GM12878 (cell line): ENCODE measurements at regions not wholly inside any gene's neighbourhood (a gene's known extent, or its start where the extent isn't known, plus 50 kb on each side); places are given as distances from the start of the nearest gene placed in this dataset.

ENCODE experiments used
- ATAC-seq: fragments of 200-7000 bp; cut with Tn5 transposase; 3 replicates; pipeline ENCODE4 v1.9.1; 2020; ENCODE audit warnings: mild to moderate bottlenecking, moderate library complexity
- BruUV-seq: library from RNA; stranded (reverse); fragments of 400-500 nt; replicated peaks from 2 replicates; lab custom pipeline; 2021; lab: Mats Ljungman, UMichigan
- CTCF ChIA-PET: fragments of 300-600 bp; sonication (Branson Sonifier 250); formaldehyde crosslinking; extraction: SDS; loops from one replicate; lab custom pipeline; 2021; ENCODE audit warnings: inconsistent platforms; lab: Yijun Ruan, JAX
- POLR2A ChIA-PET: fragments of 350-600 bp; formaldehyde crosslinking; extraction: SDS; loops from one replicate; lab custom pipeline; 2021; ENCODE audit warnings: inconsistent platforms; lab: Charles Lee
- RAD21 ChIA-PET: fragments of 300-600 bp; sonication (Branson Sonifier 250); formaldehyde crosslinking; loops from one replicate; lab custom pipeline; 2023; ENCODE audit warnings: antibody characterized with exemption; ENCODE audit not compliant: unreplicated experiment; lab: Charles Lee
- SMC1A ChIA-PET: fragments of 300-600 bp; sonication (Branson Sonifier 250); formaldehyde crosslinking; loops from one replicate; lab custom pipeline; 2023; ENCODE audit not compliant: unreplicated experiment, uncharacterized antibody; lab: Charles Lee
- DNase-seq: peaks from one replicate; pipeline ENCODE4 v3.0.0-alpha.2; 2011; ENCODE audit warnings: low read depth, low spot score
- FAIRE-seq: peaks from 3 replicates; lab custom pipeline; 2011; peaks lifted over from hg19 to GRCh38; lab: Jason Lieb, UNC
- H2AFZ ChIP-seq: 2 replicates; pipeline ENCODE4 v1.6.0; 2011; ENCODE audit warnings: low read depth, low read length, control low read depth; ENCODE audit not compliant: control insufficient read depth
- H3K27ac ChIP-seq: 2 replicates; pipeline ENCODE4 v1.5.1; 2011; ENCODE audit warnings: control low read depth; ENCODE audit not compliant: control insufficient read depth, insufficient read depth
- H3K27me3 ChIP-seq, 2 experiments: replicated peaks in 1 of 2; 2 replicates each; pipeline versions ENCODE4 v1.6.0 to v1.6.1; 2011; ENCODE audit warnings: low read length in 1 of 2; ENCODE audit not compliant: control insufficient read depth in 2 of 2, insufficient read depth in 2 of 2
- H3K36me3 ChIP-seq, 2 experiments: 2 replicates each; pipeline ENCODE4 v1.5.1; 2011; ENCODE audit warnings: low read length in 1 of 2; ENCODE audit not compliant: control insufficient read depth in 2 of 2, insufficient read depth in 2 of 2
- H3K4me1 ChIP-seq: 2 replicates; pipeline ENCODE4 v1.6.1; 2011; ENCODE audit warnings: mild to moderate bottlenecking, low read length, moderate library complexity, mixed read lengths; ENCODE audit not compliant: control insufficient read depth, insufficient read depth
- H3K4me2 ChIP-seq: 2 replicates; pipeline ENCODE4 v1.6.0; 2011; ENCODE audit warnings: control low read depth; ENCODE audit not compliant: control insufficient read depth, insufficient read depth
- H3K4me3 ChIP-seq: fragments of 200-600 bp; sonication (generic); 2 replicates; pipeline ENCODE4 v1.5.1; 2016
- H3K79me2 ChIP-seq: 2 replicates; pipeline ENCODE4 v1.6.0; 2011; ENCODE audit warnings: low read length; ENCODE audit not compliant: control insufficient read depth, insufficient read depth
- H3K9ac ChIP-seq: 2 replicates; pipeline ENCODE4 v1.8.0; 2011; ENCODE audit warnings: low read length, control low read depth, mixed read lengths; ENCODE audit not compliant: control insufficient read depth, insufficient read depth
- H3K9me3 ChIP-seq: replicated peaks from 3 replicates; pipeline ENCODE4 v1.5.1; 2011; ENCODE audit warnings: mild to moderate bottlenecking, low read length; ENCODE audit not compliant: control insufficient read depth, insufficient read depth
- H4K20me1 ChIP-seq: 2 replicates; pipeline ENCODE4 v1.6.0; 2011; ENCODE audit not compliant: control insufficient read depth, insufficient read depth
- CEBPB ChIP-seq, 2 experiments: fragments of 150-350 bp in 1 of 2; IDR thresholded peaks; 2 replicates each; pipeline ENCODE4 v1.6.1; 2012 to 2014; ENCODE audit warnings: low read depth in 2 of 2, low read length in 2 of 2, borderline replicate concordance in 1 of 2, inconsistent platforms in 1 of 2
- PKNOX1 ChIP-seq: fragments of 450-650 bp; IDR thresholded peaks from 2 replicates; pipeline ENCODE4 v1.6.1; 2016; ENCODE audit warnings: mild to moderate bottlenecking
- RAD21 ChIP-seq: IDR thresholded peaks from 2 replicates; pipeline ENCODE4 v1.6.1; 2011; ENCODE audit warnings: mild to moderate bottlenecking, low read depth, low read length, moderate library complexity; ENCODE audit not compliant: insufficient read depth
- RCOR1 ChIP-seq: conservative IDR thresholded peaks from 2 replicates; pipeline ENCODE4 v1.6.1; 2012; ENCODE audit warnings: low read depth, low read length, improper control_type of control experiment
- SKIL ChIP-seq: fragments of 450-650 bp; IDR thresholded peaks from 2 replicates; pipeline ENCODE4 v1.6.1; 2017; ENCODE audit warnings: mild to moderate bottlenecking, low read depth, inconsistent platforms; ENCODE audit not compliant: poor library complexity, severe bottlenecking
- SP1 ChIP-seq: IDR thresholded peaks from one replicate; pipeline ENCODE4 v1.6.1; 2011; ENCODE audit warnings: low read depth, low read length
- SUPT20H ChIP-seq: IDR thresholded peaks from 2 replicates; pipeline ENCODE4 v1.6.1; 2011; ENCODE audit warnings: low read depth, mild to moderate bottlenecking, low read length, moderate library complexity, borderline replicate concordance; ENCODE audit not compliant: control insufficient read depth
- ZNF24 ChIP-seq: fragments of 450-650 bp; IDR thresholded peaks from 2 replicates; pipeline ENCODE4 v1.6.1; 2017; ENCODE audit warnings: antibody characterized with exemption, mild to moderate bottlenecking
- WGBS: methylation state at CpG from one replicate; pipeline ENCODE4 v1.1.6; 2016; ENCODE audit warnings: low lambda C conversion rate; ENCODE audit not compliant: insufficient replicate concordance, insufficient coverage; ENCODE audit errors: missing lambda C conversion rate; 5-methylcytosine and 5-hydroxymethylcytosine counted together
- in situ Hi-C: fragments of 300-500 bp; cut with MboI; formaldehyde crosslinking; loops from 9 replicates; pipeline ENCODE4 v1.14.3; 2018; ENCODE audit warnings: mixed read lengths
- intact Hi-C: fragments of 100-400 bp; cut with micrococcal nuclease; formaldehyde crosslinking; loops from one replicate; pipeline ENCODE4 v1.14.2; 2022; ENCODE audit not compliant: unreplicated experiment

DNA sequence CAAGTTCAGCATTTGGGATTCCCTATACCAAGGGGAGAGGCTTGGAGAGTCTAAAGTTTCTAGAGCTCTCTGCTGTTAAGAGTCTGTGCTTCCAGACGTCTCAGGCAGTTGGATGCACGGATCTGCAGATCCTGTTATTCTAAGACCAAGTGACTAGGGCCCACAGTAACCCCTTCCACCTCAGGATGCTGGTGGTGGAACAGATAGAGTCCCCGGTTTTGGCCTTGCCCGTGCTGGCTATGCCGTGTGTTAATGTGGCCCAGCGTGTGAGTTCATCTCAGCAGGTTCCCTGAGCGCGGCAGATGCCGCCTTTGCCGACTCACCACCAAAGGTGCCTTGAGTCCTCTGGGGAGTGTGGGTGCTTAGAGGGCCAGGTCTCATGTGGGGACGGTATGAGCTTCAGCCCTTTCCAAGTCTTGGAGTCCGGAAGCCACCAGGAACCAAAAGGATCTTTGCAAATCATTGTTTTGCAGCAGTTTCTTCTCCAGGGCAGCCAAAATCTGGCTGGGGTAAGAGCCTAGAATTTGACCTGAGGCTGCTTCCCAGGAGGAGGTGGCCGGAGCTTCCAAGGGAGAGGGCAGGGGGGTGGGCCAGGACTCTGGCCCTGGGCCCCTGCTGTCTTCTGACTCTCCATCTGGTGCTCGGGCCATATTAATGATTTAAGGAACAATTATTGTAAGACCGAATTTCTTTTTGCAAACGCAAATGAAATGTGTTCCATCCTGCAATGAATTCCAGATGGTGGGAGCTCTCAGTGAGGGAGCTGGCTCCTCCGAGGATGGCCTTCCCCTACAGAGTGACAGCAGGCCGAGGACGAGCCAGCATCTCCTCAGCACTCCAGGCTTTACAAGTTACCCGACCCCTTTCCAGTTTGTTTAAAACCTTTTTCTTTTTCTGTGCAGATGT is 205.7 kb downstream of the FOXD2 start:
- Histone ChIP-seq H3K79me2 (no peaks in the 10 kb centered on the region), H3K4me3 (no peak overlapping the region), H3K27ac (no peak overlapping the region), H3K9me3 (no peaks in the 10 kb centered on the region), H3K4me1 (no peaks in the 10 kb centered on the region), H3K36me3 (no peaks in the 10 kb centered on the region), H3K4me2 (no peak overlapping the region), H3K27me3 (peaks cover 0 to 2% of the 10 kb centered on the region in 2 experiments; a peak in 3 of 4 replicates), H2AFZ (no peak overlapping the region), H3K9ac (no peak overlapping the region), H4K20me1 (no peaks in the 10 kb centered on the region)
- intact Hi-C loops, result no loop called here
- no peak for FAIRE-seq
- ChIA-PET RAD21 (no interaction called here), SMC1A (no interaction called here), POLR2A (no interaction called here), CTCF (no interaction called here)
- TF ChIP-seq SP1, result no peak
- no peak for TF ChIP-seq RCOR1
- no peak for TF ChIP-seq CEBPB (IDR thresholded peaks at IDR 0.05; ENCODE audit: borderline replicate concordance in 1 of 2, low read depth in 2 of 2, low read length in 2 of 2)
- no peak for TF ChIP-seq SUPT20H
- TF ChIP-seq SKIL, result no peak
- no peak for TF ChIP-seq RAD21
- no peak for TF ChIP-seq ZNF24
- no peak for TF ChIP-seq PKNOX1
- WGBS, result 34% methylated on average over 20 of the region's 20 CpGs
- ATAC-seq, result no peak
- no peak for DNase-seq
- no TSS peak for BruUV-seq
- in situ Hi-C loops, result no loop called here
